ENCODE measurements at regions not wholly inside any gene's neighbourhood (a gene's known extent, or its start where the extent isn't known, plus 50 kb on each side); places are given as distances from the start of the nearest gene placed in this dataset.

DNA sequence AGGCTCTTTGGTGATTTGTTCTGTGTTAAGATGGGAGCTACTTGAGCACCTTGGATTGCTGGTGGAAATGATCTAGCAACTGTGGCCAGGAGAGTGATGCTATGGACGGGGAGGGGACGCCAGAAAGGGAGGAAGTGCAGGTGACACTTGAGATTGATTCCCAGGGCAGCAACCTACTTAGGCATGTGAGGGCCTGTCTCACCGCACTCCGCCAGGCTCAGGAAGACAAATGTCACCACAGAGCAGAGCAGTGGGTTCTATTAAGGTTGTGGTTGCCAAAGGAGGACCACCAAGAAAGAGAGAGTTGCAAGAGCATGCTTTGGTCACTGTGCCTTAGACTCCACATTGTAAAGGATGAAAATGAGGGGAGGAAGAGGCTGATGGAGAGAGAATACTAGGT is 404.3 kb downstream of the IRX1 start (continued):
- TF ChIP-seq, protein P1, sequence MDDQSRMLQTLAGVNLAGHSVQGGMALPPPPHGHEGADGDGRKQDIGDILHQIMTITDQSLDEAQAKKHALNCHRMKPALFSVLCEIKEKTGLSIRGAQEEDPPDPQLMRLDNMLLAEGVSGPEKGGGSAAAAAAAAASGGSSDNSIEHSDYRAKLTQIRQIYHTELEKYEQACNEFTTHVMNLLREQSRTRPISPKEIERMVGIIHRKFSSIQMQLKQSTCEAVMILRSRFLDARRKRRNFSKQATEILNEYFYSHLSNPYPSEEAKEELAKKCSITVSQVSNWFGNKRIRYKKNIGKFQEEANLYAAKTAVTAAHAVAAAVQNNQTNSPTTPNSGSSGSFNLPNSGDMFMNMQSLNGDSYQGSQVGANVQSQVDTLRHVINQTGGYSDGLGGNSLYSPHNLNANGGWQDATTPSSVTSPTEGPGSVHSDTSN (CRISPR knock-in tag; IDR thresholded peaks at IDR 0.05): no peak
- TF ChIP-seq ZNF843 (tag by site-specific recombination; IDR thresholded peaks at IDR 0.05): no peak
- TF ChIP-seq SP2 (tag by site-specific recombination; IDR thresholded peaks at IDR 0.05): no peak
- no peak for TF ChIP-seq ZNF10 (tag by site-specific recombination; IDR thresholded peaks at IDR 0.05)
- no peak for TF ChIP-seq OSR2 (tag by site-specific recombination; IDR thresholded peaks at IDR 0.05)
- TF ChIP-seq, protein P2, sequence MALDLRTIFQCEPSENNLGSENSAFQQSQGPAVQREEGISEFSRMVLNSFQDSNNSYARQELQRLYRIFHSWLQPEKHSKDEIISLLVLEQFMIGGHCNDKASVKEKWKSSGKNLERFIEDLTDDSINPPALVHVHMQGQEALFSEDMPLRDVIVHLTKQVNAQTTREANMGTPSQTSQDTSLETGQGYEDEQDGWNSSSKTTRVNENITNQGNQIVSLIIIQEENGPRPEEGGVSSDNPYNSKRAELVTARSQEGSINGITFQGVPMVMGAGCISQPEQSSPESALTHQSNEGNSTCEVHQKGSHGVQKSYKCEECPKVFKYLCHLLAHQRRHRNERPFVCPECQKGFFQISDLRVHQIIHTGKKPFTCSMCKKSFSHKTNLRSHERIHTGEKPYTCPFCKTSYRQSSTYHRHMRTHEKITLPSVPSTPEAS (tag by site-specific recombination; IDR thresholded peaks at IDR 0.05): no peak
- TF ChIP-seq ZNF223 (tag by site-specific recombination; IDR thresholded peaks at IDR 0.05): no peak
- no peak for TF ChIP-seq ZNF202 (tag by site-specific recombination; IDR thresholded peaks at IDR 0.05; ENCODE audit: borderline replicate concordance)

DNA sequence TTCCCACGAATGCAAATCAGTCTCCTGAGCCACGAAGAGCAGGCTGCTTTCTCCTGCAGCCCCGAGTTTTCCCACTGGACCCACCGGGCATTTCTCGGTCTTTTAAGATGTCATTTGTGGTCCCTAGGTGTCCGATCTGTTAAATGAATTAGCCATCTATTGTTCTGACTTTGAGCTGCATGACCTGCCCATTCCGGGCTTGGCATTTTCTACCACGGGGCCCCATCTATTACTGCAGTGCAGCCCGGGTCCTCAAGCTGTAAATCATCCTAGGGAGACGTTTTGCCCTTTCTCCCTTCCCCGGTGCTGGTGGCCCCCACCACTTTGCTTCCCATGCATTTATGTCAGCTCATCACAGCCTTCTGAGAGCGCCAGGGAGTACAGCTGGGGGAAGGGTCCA is 405.4 kb downstream of the IRX1 start:
- POLR2A ChIA-PET: no interaction called here

DNA sequence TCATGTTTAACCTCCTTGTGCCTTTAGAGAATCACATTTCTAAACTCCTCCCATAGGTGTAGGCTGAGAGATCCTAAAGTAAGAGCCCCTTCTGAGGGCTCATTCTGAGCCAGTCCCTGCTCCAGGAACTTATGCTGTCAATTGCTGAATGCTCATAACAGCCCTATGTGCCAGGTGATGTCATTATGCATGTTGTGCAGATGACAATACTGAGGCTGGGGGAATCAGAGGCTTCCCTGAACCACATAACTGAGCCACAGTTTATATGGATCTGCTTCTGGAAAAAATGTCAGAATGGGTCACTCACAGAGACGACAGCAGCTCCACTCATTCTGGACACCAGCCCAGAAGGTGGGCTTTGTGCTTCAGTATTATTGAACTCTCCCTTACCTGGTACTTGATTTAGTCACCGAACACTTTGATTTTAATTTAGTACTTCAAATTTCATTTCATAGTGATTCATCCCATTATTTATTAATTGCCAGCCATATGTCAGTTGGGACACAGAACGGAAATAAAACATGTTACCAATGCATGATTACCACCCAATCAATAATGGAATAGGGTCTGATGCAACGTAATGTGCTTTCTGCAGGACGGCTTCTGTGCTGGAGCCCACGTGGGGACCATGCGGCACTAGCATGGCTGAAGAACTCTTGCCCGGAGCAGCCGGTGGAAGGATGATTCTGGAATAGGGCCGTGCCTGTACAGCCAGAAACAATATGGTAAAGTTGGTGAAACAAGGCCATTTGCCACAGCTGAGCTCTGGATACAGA is 406.3 kb downstream of the IRX1 start:
- TF ChIP-seq ZBTB17 (tag by site-specific recombination; IDR thresholded peaks at IDR 0.05) (no peak), ZNF658 (tag by site-specific recombination; IDR thresholded peaks at IDR 0.05) (no peak), KLF8 (tag by site-specific recombination; IDR thresholded peaks at IDR 0.05) (no peak), ZNF146 (tag by site-specific recombination; IDR thresholded peaks at IDR 0.05) (no peak), ZNF664 (tag by site-specific recombination; IDR thresholded peaks at IDR 0.05) (no peak), ZNF76 (tag by site-specific recombination; IDR thresholded peaks at IDR 0.05; ENCODE audit: borderline replicate concordance, low read depth) (no peak), ZNF24 (tag by site-specific recombination; IDR thresholded peaks at IDR 0.05) (no peak), ZNF175 (tag by site-specific recombination; IDR thresholded peaks at IDR 0.05) (no peak), ZNF404 (tag by site-specific recombination; IDR thresholded peaks at IDR 0.05) (no peak), ZSCAN23 (tag by site-specific recombination; IDR thresholded peaks at IDR 0.05) (no peak), SCRT2 (tag by site-specific recombination; IDR thresholded peaks at IDR 0.05) (no peak)
- H3K27ac ChIP-seq (ENCODE audit: extremely low read depth, low read depth, low read length): no peak overlapping the region
- H3K4me1 ChIP-seq (ENCODE audit: control insufficient read depth, insufficient read depth, low read length): no peaks in the 10 kb centered on the region
- ChIA-PET POLR2A (no interaction called here), CTCF (no interaction called here)
- no peaks in the 10 kb centered on the region for H3K9me3 ChIP-seq (ENCODE audit: control insufficient read depth, insufficient read depth, low read depth, low read length)
- no peak overlapping the region for H3K4me3 ChIP-seq (ENCODE audit: low read depth, low read length)
- H3K36me3 ChIP-seq (ENCODE audit: control insufficient read depth in 2 of 2, insufficient read depth in 1 of 2, low read length in 2 of 2): no peaks in the 10 kb centered on the region

More for the DNA sequence above, 405.4 kb downstream of the IRX1 start:
- no peak overlapping the region for H3K4me3 ChIP-seq (ENCODE audit: low read depth, low read length)
- H3K9me3 ChIP-seq (ENCODE audit: control insufficient read depth, insufficient read depth, low read depth, low read length): no peaks in the 10 kb centered on the region
- no peaks in the 10 kb centered on the region for H3K4me1 ChIP-seq (ENCODE audit: control insufficient read depth, insufficient read depth, low read length)
- TF ChIP-seq ZNF48 (tag by site-specific recombination; IDR thresholded peaks at IDR 0.05) (no peak), ZNF747 (tag by site-specific recombination; IDR thresholded peaks at IDR 0.05) (no peak), GLIS1 (tag by site-specific recombination; IDR thresholded peaks at IDR 0.05) (no peak), SP2 (tag by site-specific recombination; IDR thresholded peaks at IDR 0.05) (no peak), EGR2 (tag by site-specific recombination; IDR thresholded peaks at IDR 0.05; ENCODE audit: low read depth) (no peak), ZNF248 (tag by site-specific recombination; IDR thresholded peaks at IDR 0.05) (no peak)
- TF ChIP-seq, protein P3, sequence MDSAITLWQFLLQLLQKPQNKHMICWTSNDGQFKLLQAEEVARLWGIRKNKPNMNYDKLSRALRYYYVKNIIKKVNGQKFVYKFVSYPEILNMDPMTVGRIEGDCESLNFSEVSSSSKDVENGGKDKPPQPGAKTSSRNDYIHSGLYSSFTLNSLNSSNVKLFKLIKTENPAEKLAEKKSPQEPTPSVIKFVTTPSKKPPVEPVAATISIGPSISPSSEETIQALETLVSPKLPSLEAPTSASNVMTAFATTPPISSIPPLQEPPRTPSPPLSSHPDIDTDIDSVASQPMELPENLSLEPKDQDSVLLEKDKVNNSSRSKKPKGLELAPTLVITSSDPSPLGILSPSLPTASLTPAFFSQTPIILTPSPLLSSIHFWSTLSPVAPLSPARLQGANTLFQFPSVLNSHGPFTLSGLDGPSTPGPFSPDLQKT (IDR thresholded peaks at IDR 0.05; ENCODE audit: borderline replicate concordance, low read depth, low read length): no peak
- TF ChIP-seq, protein P4, sequence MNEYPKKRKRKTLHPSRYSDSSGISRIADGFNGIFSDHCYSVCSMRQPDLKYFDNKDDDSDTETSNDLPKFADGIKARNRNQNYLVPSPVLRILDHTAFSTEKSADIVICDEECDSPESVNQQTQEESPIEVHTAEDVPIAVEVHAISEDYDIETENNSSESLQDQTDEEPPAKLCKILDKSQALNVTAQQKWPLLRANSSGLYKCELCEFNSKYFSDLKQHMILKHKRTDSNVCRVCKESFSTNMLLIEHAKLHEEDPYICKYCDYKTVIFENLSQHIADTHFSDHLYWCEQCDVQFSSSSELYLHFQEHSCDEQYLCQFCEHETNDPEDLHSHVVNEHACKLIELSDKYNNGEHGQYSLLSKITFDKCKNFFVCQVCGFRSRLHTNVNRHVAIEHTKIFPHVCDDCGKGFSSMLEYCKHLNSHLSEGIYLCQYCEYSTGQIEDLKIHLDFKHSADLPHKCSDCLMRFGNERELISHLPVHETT (tag by site-specific recombination; IDR thresholded peaks at IDR 0.05): no peak
- TF ChIP-seq, protein P5, sequence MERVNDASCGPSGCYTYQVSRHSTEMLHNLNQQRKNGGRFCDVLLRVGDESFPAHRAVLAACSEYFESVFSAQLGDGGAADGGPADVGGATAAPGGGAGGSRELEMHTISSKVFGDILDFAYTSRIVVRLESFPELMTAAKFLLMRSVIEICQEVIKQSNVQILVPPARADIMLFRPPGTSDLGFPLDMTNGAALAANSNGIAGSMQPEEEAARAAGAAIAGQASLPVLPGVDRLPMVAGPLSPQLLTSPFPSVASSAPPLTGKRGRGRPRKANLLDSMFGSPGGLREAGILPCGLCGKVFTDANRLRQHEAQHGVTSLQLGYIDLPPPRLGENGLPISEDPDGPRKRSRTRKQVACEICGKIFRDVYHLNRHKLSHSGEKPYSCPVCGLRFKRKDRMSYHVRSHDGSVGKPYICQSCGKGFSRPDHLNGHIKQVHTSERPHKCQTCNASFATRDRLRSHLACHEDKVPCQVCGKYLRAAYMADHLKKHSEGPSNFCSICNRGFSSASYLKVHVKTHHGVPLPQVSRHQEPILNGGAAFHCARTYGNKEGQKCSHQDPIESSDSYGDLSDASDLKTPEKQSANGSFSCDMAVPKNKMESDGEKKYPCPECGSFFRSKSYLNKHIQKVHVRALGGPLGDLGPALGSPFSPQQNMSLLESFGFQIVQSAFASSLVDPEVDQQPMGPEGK (tag by site-specific recombination; IDR thresholded peaks at IDR 0.05): no peak
- no peaks in the 10 kb centered on the region for H3K36me3 ChIP-seq (ENCODE audit: control insufficient read depth in 2 of 2, insufficient read depth in 1 of 2, low read length in 2 of 2)
- CTCF ChIA-PET: no interaction called here
- no peak overlapping the region for H3K27ac ChIP-seq (ENCODE audit: extremely low read depth, low read depth, low read length)
